ENCODE measurements at regions not wholly inside any gene's neighbourhood (a gene's known extent, or its start where the extent isn't known, plus 50 kb on each side); places are given as distances from the start of the nearest gene placed in this dataset.

- no peak for TF ChIP-seq CTCF (IDR thresholded peaks at IDR 0.05; ENCODE audit: low read depth, low read length, poor library complexity, severe bottlenecking)
- no peak for TF ChIP-seq EZH2phosphoT487 (IDR thresholded peaks at IDR 0.05; ENCODE audit: borderline replicate concordance, low read length)
Measured at GRCh38 chr5:117559005-117559844, 984.6 kb upstream of the SEMA6A start.
